ENCODE measurements at regions not wholly inside any gene's neighbourhood (a gene's known extent, or its start where the extent isn't known, plus 50 kb on each side); places are given as distances from the start of the nearest gene placed in this dataset.

GRCh38 chr6:27177485-27178406 lies 69.8 kb upstream of the PRSS16 start (continued):
- TF ChIP-seq ZSCAN31 (CRISPR knock-in tag; IDR thresholded peaks at IDR 0.05; ENCODE audit: low read depth) (peak; percentile 21; the same call in 1 of the 2 replicates), MAFF (IDR thresholded peaks at IDR 0.05; ENCODE audit: low read depth, low read length) (no peak), TFE3 (CRISPR knock-in tag; IDR thresholded peaks at IDR 0.05) (no peak), KAT8 (CRISPR knock-in tag; IDR thresholded peaks at IDR 0.05) (no peak), ZNF407 (CRISPR knock-in tag; IDR thresholded peaks at IDR 0.05; ENCODE audit: not compliant biosample characterization) (no peak), ESRRA (CRISPR knock-in tag; IDR thresholded peaks at IDR 0.05; ENCODE audit: low read depth) (no peak), SMC3 (IDR thresholded peaks at IDR 0.05; ENCODE audit: low read length) (no peak), ZC3H4 (CRISPR knock-in tag; IDR thresholded peaks at IDR 0.05; ENCODE audit: borderline replicate concordance) (no peak), SNAI1 (CRISPR knock-in tag; IDR thresholded peaks at IDR 0.05; ENCODE audit: borderline replicate concordance) (no peak), RBM22 (optimal IDR thresholded peaks at IDR 0.05; ENCODE audit: low read length) (no peak), ETV6 (CRISPR knock-in tag; conservative IDR thresholded peaks at IDR 0.05) (0 out of 2 replicates have a peak, but pooled peaks have one; percentile 38), ZNF567 (CRISPR knock-in tag; IDR thresholded peaks at IDR 0.05; ENCODE audit: borderline replicate concordance) (no peak), ZNF33B (CRISPR knock-in tag; IDR thresholded peaks at IDR 0.05) (no peak), SSRP1 (CRISPR knock-in tag; IDR thresholded peaks at IDR 0.05) (no peak), SRY (CRISPR knock-in tag; IDR thresholded peaks at IDR 0.05) (no peak), ISX (CRISPR knock-in tag; conservative IDR thresholded peaks at IDR 0.05) (no peak), TERF1 (CRISPR knock-in tag; IDR thresholded peaks at IDR 0.05) (no peak)
- TF ChIP-seq, protein P1, sequence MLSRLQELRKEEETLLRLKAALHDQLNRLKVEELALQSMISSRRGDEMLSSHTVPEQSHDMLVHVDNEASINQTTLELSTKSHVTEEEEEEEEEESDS (CRISPR knock-in tag; IDR thresholded peaks at IDR 0.05; ENCODE audit: borderline replicate concordance), result no peak

Measured in HepG2 (cell line).